Common myeloid progenitor, CD34-positive (primary cell): ENCODE measurements at regions not wholly inside any gene's neighbourhood (a gene's known extent, or its start where the extent isn't known, plus 50 kb on each side); places are given as distances from the start of the nearest gene placed in this dataset.

Experiments used
- CTCF ChIA-PET: fragments of 350-600 bp; sonication (Branson Sonifier 250); formaldehyde crosslinking; loops from one replicate; lab custom pipeline; 2021; ENCODE audit warnings: antibody characterized with exemption; lab: Charles Lee
- POLR2A ChIA-PET: fragments of 350-600 bp; sonication (Branson Sonifier 250); formaldehyde crosslinking; loops from one replicate; lab custom pipeline; 2021; ENCODE audit warnings: antibody characterized with exemption; lab: Charles Lee
- DNase-seq, 3 donors: peaks; one replicate each; pipeline versions ENCODE4 v3.0.0 to v3.0.0-alpha.2; 2013
- H3K27ac ChIP-seq, 2 experiments: 1 replicate in 1 of 2; 2 replicates in 1 of 2; pipeline ENCODE4 v1.7.0; 2013; ENCODE audit warnings: inconsistent platforms in 2 of 2, low read length in 2 of 2, mild to moderate bottlenecking in 2 of 2, low read depth in 1 of 2, moderate library complexity in 1 of 2; ENCODE audit not compliant: severe bottlenecking in 2 of 2, insufficient read depth in 1 of 2, poor library complexity in 1 of 2
- H3K27me3 ChIP-seq, 5 experiments: replicated peaks in 2 of 5; 1 replicate in 3 of 5; 2 replicates in 2 of 5; pipeline versions ENCODE4 v1.6.1 to v1.7.0; 2013; ENCODE audit warnings: low read length in 4 of 5, mild to moderate bottlenecking in 2 of 5, moderate library complexity in 2 of 5, inconsistent platforms in 1 of 5; ENCODE audit not compliant: insufficient read depth in 5 of 5, control insufficient read depth in 4 of 5
- H3K36me3 ChIP-seq, 4 experiments: 1 replicate in 2 of 4; 2 replicates in 2 of 4; pipeline versions ENCODE4 v1.6.1 to v1.7.0; 2013; ENCODE audit warnings: low read length in 3 of 4, control low read depth in 1 of 4, mild to moderate bottlenecking in 1 of 4; ENCODE audit not compliant: control insufficient read depth in 4 of 4, insufficient read depth in 4 of 4
- H3K4me1 ChIP-seq, 4 experiments: 1 replicate in 3 of 4; 2 replicates in 1 of 4; pipeline versions ENCODE4 v1.6.1 to v1.7.1; 2013; ENCODE audit warnings: low read length in 3 of 4, mild to moderate bottlenecking in 3 of 4, control low read depth in 1 of 4, inconsistent platforms in 1 of 4, moderate library complexity in 1 of 4; ENCODE audit not compliant: control insufficient read depth in 4 of 4, insufficient read depth in 4 of 4; ENCODE audit errors: control extremely low read depth in 1 of 4
- H3K4me3 ChIP-seq, 7 experiments: 1 replicate in 4 of 7; 2 replicates in 3 of 7; pipeline versions ENCODE4 v1.5.1 to v1.7.0; 2013; ENCODE audit warnings: mild to moderate bottlenecking in 7 of 7, low read length in 6 of 7, moderate library complexity in 6 of 7, inconsistent platforms in 2 of 7, low read depth in 2 of 7, control low read depth in 1 of 7; ENCODE audit not compliant: insufficient read depth in 4 of 7, control insufficient read depth in 1 of 7; ENCODE audit errors: extremely low read depth in 1 of 7
- H3K9me3 ChIP-seq, 5 experiments: 1 replicate in 4 of 5; 2 replicates in 1 of 5; pipeline versions ENCODE4 v1.6.1 to v1.7.1; 2013; ENCODE audit warnings: low read length in 4 of 5, mild to moderate bottlenecking in 2 of 5, inconsistent platforms in 1 of 5, low read depth in 1 of 5, moderate library complexity in 1 of 5; ENCODE audit not compliant: control insufficient read depth in 4 of 5, insufficient read depth in 2 of 5; ENCODE audit errors: control extremely low read depth in 1 of 5
- WGBS: methylation state at CpG from one replicate; pipeline ENCODE4 v1.1.5; 2013; ENCODE audit not compliant: insufficient coverage; 5-methylcytosine and 5-hydroxymethylcytosine counted together

DNA sequence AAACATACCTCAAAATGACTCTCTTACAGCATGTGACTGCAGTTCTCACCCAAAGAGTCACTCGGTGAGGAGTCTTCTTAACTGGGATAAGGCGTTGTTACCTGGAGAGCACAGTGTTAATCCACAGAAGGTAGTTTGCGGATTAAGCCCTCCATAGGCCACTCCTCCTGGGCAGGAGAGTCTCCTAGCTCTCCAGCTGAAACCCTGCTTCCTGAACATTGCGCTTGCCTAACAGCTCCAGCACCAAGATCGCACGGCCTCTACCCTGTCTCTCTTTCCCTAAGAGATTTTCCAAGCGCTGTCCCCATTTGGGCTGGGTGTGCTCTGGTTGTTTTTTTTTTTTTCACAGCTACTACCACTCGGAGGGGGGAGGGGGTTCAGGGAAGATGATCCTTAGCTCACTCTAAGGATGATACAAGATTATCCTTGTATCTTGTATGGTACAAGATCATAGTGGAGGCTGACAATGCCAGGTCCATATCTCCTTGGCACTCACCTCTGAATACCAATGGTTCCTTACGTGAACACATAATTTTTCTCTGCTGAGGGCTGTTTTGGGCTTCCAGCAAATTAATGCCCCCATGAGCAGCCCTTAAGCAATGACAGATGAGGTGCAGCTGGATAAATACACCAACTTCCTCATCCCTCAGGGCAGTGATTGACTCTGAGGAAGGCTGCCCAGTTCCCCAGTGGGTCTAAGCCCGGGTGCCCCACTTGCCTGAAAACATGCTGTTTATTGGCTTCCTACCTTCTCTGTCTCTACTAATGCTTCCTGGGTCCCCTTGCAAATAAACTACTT, 185.2 kb upstream of the TSC22D2 start:
- ChIA-PET CTCF (interaction anchor here (1.0 to 3.1 kb wide), 9 partner anchors 9 to 276 kb away, joined by 3 to 16 read pairs (median 4); no protein-coding TSS in a partner anchor), POLR2A (no interaction called here)

DNA sequence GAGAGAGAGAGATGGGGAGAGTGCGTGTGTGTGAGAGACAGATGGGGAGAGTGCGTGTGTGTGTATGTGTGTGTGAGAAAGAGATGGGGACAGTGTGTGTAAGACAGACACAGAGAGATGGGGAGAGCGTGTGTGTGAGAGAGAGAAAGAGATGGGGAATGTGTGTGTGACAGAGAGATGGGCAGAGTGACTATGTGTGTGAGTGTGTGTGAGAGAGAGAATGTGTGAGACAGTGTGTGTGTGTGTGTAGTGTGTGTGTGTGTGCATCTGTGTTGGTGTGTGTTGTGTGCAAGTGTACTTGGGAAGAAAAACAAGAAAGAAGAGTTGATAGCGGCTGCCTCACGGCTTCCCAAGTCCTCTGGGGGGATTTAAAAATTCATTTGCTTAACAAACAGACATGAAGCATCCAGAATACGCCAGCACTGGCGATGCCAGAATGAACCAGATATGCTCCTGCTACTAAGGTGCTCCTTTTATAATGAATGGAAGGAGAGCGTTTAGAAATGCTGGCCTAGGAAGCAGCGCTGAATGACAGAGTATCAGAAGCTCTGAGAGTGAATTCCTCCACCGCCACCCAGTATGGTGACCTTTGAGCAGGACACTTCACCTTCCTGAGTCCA, 186.1 kb upstream of the TSC22D2 start:
- ChIA-PET POLR2A (no interaction called here), CTCF (interaction anchor here (1.0 to 3.1 kb wide), 6 partner anchors 9 to 272 kb away, joined by 3 to 16 read pairs (median 4); no protein-coding TSS in a partner anchor)
- Histone ChIP-seq H3K36me3 (no peaks in the 10 kb centered on the region), H3K9me3 (peaks cover 0 to 5% (median 2%) of the 10 kb centered on the region in 5 experiments), H3K27me3 (peaks cover 0 to 31% (median 6%) of the 10 kb centered on the region in 5 experiments), H3K4me1 (peaks cover 0 to 6% (median 2%) of the 10 kb centered on the region in 4 experiments), H3K27ac (no peak overlapping the region), H3K4me3 (no peak overlapping the region)
- 95% methylated on average over 10 of the region's 10 CpGs for WGBS
- no peak for DNase-seq

More for the DNA sequence above, 185.2 kb upstream of the TSC22D2 start:
- no peak overlapping the region for H3K4me3 ChIP-seq
- peaks cover 0 to 3% (median under 1%) of the 10 kb centered on the region in 5 experiments for H3K9me3 ChIP-seq
- H3K27ac ChIP-seq, result no peak overlapping the region
- H3K27me3 ChIP-seq, result peaks cover 0 to 31% (median 6%) of the 10 kb centered on the region in 5 experiments
- peaks cover 0 to 6% (median 2%) of the 10 kb centered on the region in 4 experiments for H3K4me1 ChIP-seq
- peak in 2 of 3 donors; percentile 50 to 56 for DNase-seq
- WGBS, result 74% methylated on average over 5 of the region's 10 CpGs
- no peaks in the 10 kb centered on the region for H3K36me3 ChIP-seq

DNA sequence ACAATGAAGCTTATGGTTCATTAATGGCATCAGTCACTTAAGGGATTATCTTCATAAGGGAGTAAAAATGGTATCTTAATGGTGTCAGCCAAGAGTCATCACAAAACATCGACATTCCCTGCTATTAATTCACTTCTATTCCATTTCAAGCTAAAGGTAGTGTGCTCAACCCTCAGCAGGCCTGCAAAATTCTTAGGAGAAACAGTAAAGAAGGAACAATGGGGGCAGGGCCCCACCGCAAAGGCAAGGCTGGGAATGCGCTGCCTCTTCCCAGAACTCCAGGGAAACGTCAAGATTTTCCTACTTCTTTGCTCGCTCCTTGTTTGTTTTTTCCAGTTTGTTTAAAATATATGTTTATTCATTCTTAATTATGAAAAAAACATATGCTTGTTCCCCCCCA, 187.3 kb upstream of the TSC22D2 start:
- Histone ChIP-seq H3K9me3 (peaks cover 0 to 5% (median 2%) of the 10 kb centered on the region in 5 experiments), H3K4me1 (peaks cover 0 to 6% (median 2%) of the 10 kb centered on the region in 4 experiments), H3K27me3 (peaks cover 0 to 31% (median 6%) of the 10 kb centered on the region in 5 experiments), H3K27ac (no peak overlapping the region), H3K4me3 (no peak overlapping the region), H3K36me3 (no peaks in the 10 kb centered on the region)
- DNase-seq, result no peak
- WGBS, result no CpG with 5 or more reads among the region's 5 CpGs
- ChIA-PET CTCF (interaction anchor here (0.7 to 2.6 kb wide), 10 partner anchors 9 to 340 kb away, joined by 3 to 13 read pairs (median 6); no protein-coding TSS in a partner anchor), POLR2A (no interaction called here)

DNA sequence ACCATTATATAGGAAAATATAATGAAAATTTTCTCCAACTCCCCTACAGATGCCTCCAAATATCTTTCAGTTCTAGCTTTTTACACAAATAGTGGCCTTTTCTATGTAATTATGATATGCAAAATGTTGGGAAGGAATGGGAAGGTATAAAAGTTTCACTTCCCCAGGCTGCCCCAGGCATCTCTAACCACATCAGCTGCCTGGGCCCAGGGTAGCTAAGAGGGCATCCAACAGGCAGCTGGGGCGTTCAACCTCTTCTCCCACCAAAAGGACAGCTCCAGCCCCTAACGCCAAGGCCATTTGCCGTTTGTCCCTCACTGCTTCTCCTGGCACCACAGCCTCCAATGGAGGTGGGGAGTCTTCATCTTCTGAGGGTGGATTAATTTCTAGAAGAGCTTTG, 188.1 kb upstream of the TSC22D2 start:
- H3K9me3 ChIP-seq, result peaks cover 0 to 5% (median 2%) of the 10 kb centered on the region in 5 experiments
- peaks cover 0 to 27% (median 6%) of the 10 kb centered on the region in 5 experiments for H3K27me3 ChIP-seq
- DNase-seq, result no peak
- POLR2A ChIA-PET, result no interaction called here
- H3K36me3 ChIP-seq, result no peaks in the 10 kb centered on the region
- H3K4me3 ChIP-seq, result no peak overlapping the region
- 72% methylated on average over 3 of the region's 3 CpGs for WGBS
- CTCF ChIA-PET, result interaction anchor here (0.6 to 2.6 kb wide), 13 partner anchors 8 to 413 kb away, joined by 3 to 13 read pairs (median 3); no protein-coding TSS in a partner anchor
- peaks cover 0 to 6% (median 2%) of the 10 kb centered on the region in 4 experiments for H3K4me1 ChIP-seq
- H3K27ac ChIP-seq, result no peak overlapping the region

DNA sequence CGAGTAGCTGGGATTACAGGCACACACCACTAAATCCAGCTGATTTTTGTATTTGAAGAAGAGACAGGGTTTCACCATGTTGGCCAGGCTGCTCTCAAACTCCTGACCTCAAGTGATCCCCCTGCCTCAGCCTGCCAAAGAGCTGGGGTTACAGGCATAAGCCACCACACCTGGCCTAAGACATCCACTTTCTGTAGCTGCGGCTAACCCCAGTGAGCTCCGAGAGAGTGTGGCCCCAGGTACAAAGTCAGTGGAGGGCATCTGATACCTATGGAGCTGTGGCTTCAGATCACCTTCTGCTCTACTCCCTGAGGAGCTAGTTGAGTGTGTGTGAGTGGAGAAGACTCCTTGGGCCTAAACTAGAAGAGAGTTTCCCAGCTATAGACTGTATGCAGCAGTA, 189.3 kb upstream of the TSC22D2 start:
- peaks cover 0 to 5% (median 2%) of the 10 kb centered on the region in 5 experiments for H3K9me3 ChIP-seq
- H3K4me1 ChIP-seq, result peaks cover 0 to 6% (median 2%) of the 10 kb centered on the region in 4 experiments
- no peaks in the 10 kb centered on the region for H3K36me3 ChIP-seq
- ChIA-PET CTCF (interaction anchor here (1.6 to 2.6 kb wide), 4 partner anchors 11 to 339 kb away, joined by 5 to 8 read pairs (median 8); no protein-coding TSS in a partner anchor), POLR2A (no interaction called here)
- H3K27me3 ChIP-seq, result peaks cover 0 to 20% (median 6%) of the 10 kb centered on the region in 5 experiments
- no peak overlapping the region for H3K27ac ChIP-seq
- no peak for DNase-seq
- H3K4me3 ChIP-seq, result no peak overlapping the region
- 90% methylated on average over 1 of the region's 3 CpGs for WGBS

DNA sequence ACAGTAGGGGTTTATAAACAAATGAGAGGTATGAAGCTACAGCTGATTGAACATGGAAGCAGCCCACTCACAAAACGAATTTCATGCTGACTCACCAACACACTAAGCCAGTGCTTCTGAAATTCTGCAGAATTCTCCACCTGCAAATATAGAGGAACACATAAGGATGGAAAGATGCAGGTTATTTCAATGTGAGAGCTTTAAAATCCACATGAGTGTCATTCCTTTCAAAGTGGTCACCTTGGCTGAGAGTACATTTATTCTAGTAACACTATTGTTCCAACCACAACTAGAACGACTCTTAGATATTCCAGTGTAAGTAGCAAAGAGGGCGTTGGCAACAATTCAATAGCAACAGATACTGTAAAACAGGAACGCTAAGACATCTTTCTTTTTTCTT, 189.9 kb upstream of the TSC22D2 start:
- peaks cover 0 to 20% (median 6%) of the 10 kb centered on the region in 5 experiments for H3K27me3 ChIP-seq
- no peak for DNase-seq
- 94% methylated on average over 4 of the region's 4 CpGs for WGBS
- ChIA-PET POLR2A (no interaction called here), CTCF (interaction anchor here (1.1 to 1.6 kb wide), 2 partner anchors 15 to 46 kb away, joined by 4 to 5 read pairs; no protein-coding TSS in a partner anchor)
- no peaks in the 10 kb centered on the region for H3K36me3 ChIP-seq
- H3K4me1 ChIP-seq, result peaks cover 0 to 6% (median 2%) of the 10 kb centered on the region in 4 experiments
- H3K9me3 ChIP-seq, result peaks cover 0 to 5% (median 2%) of the 10 kb centered on the region in 5 experiments
- no peak overlapping the region for H3K4me3 ChIP-seq
- no peak overlapping the region for H3K27ac ChIP-seq
